ENCODE measurements at regions not wholly inside any gene's neighbourhood (a gene's known extent, or its start where the extent isn't known, plus 50 kb on each side); places are given as distances from the start of the nearest gene placed in this dataset.

DNA sequence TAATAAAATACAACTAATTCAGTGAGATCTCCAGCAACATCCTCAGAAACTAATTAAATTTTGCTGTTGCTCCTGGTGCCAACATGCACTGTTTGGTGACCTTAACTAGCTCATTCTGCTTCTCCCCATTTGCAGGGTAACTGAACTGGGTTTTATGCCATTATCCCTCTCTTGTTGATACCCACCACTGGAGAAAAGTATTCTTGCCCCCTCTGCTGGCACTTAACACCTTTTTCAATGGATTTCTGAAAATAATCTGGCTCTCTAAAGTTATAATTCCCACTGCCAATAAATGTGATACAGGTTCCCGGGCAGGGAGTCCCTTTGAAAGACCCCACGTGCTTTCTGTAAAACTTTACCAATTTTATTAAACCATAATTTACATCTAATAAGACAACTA lies 394.3 kb downstream of the OSTF1 start:
- intact Hi-C loops (cut with DNase I; ENCODE audit: low total_unique reads): no loop called here
- no peak for DNase-seq
- no peak overlapping the region for H3K4me3 ChIP-seq
- no peaks in the 10 kb centered on the region for H3K27me3 ChIP-seq
- TF ChIP-seq POLR2A (IDR thresholded peaks at IDR 0.05) (no peak), EP300 (IDR thresholded peaks at IDR 0.05) (no peak), POLR2AphosphoS5 (IDR thresholded peaks at IDR 0.05) (no peak)
- TF ChIP-seq, protein P1, sequence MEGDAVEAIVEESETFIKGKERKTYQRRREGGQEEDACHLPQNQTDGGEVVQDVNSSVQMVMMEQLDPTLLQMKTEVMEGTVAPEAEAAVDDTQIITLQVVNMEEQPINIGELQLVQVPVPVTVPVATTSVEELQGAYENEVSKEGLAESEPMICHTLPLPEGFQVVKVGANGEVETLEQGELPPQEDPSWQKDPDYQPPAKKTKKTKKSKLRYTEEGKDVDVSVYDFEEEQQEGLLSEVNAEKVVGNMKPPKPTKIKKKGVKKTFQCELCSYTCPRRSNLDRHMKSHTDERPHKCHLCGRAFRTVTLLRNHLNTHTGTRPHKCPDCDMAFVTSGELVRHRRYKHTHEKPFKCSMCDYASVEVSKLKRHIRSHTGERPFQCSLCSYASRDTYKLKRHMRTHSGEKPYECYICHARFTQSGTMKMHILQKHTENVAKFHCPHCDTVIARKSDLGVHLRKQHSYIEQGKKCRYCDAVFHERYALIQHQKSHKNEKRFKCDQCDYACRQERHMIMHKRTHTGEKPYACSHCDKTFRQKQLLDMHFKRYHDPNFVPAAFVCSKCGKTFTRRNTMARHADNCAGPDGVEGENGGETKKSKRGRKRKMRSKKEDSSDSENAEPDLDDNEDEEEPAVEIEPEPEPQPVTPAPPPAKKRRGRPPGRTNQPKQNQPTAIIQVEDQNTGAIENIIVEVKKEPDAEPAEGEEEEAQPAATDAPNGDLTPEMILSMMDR (IDR thresholded peaks at IDR 0.05): no peak
- H3K9me3 ChIP-seq: peaks cover 0 to 8% (median 5%) of the 10 kb centered on the region in 4 donors
- no peaks in the 10 kb centered on the region for H3K4me1 ChIP-seq
- WGBS, 5 donors: 66 to 78% (median 73%) methylated on average over 2 of the region's 2 CpGs
- no peaks in the 10 kb centered on the region for H3K36me3 ChIP-seq
- H3K27ac ChIP-seq: no peak overlapping the region

GRCh38 chr9:75483636-75484035 lies 395.3 kb downstream of the OSTF1 start:
- Histone ChIP-seq H3K27me3 (no peaks in the 10 kb centered on the region), H3K27ac (no peak overlapping the region), H3K4me1 (no peaks in the 10 kb centered on the region), H3K9me3 (no peaks in the 10 kb centered on the region), H3K36me3 (no peaks in the 10 kb centered on the region), H3K4me3 (no peak overlapping the region)
- no peak for DNase-seq
- TF ChIP-seq, protein P1 (IDR thresholded peaks at IDR 0.05): no peak
- TF ChIP-seq POLR2A (IDR thresholded peaks at IDR 0.05) (no peak), EP300 (IDR thresholded peaks at IDR 0.05) (no peak), POLR2AphosphoS5 (IDR thresholded peaks at IDR 0.05) (no peak)
- WGBS, 5 donors: 44 to 53% (median 49%) methylated on average over 2 of the region's 2 CpGs
- intact Hi-C loops (cut with DNase I; ENCODE audit: low total_unique reads): no loop called here

GRCh38 chr9:75487856-75488718 lies 399.8 kb downstream of the OSTF1 start:
- Histone ChIP-seq H3K4me3 (no peak overlapping the region), H3K36me3 (no peaks in the 10 kb centered on the region), H3K27ac (no peak overlapping the region), H3K4me1 (no peaks in the 10 kb centered on the region), H3K27me3 (no peaks in the 10 kb centered on the region), H3K9me3 (no peaks in the 10 kb centered on the region)
- WGBS, 5 donors: 56 to 73% (median 67%) methylated on average over 5 of the region's 5 CpGs
- intact Hi-C loops (cut with DNase I; ENCODE audit: low total_unique reads): no loop called here
- DNase-seq: no peak
- no peak for TF ChIP-seq POLR2A (IDR thresholded peaks at IDR 0.05)
- no peak for TF ChIP-seq POLR2AphosphoS5 (IDR thresholded peaks at IDR 0.05)
- TF ChIP-seq, protein P1 (IDR thresholded peaks at IDR 0.05): no peak
- TF ChIP-seq EP300 (IDR thresholded peaks at IDR 0.05): no peak

- Histone ChIP-seq H3K27me3 (no peaks in the 10 kb centered on the region), H3K4me3 (no peak overlapping the region), H3K27ac (no peak overlapping the region), H3K9me3 (no peaks in the 10 kb centered on the region), H3K4me1 (no peaks in the 10 kb centered on the region), H3K36me3 (no peaks in the 10 kb centered on the region)
- intact Hi-C loops (cut with DNase I; ENCODE audit: low total_unique reads): no loop called here
- TF ChIP-seq POLR2A (IDR thresholded peaks at IDR 0.05) (no peak), POLR2AphosphoS5 (IDR thresholded peaks at IDR 0.05) (no peak)
- TF ChIP-seq, protein P1 (IDR thresholded peaks at IDR 0.05): no peak
- no peak for DNase-seq
- WGBS, 5 donors: 72 to 87% (median 78%) methylated on average over 6 of the region's 6 CpGs
These were observed 400.4 kb downstream of the OSTF1 start for GRCh38 chr9:75488719-75489110.

Data from stomach (tissue), 8 donors.